KG1 (cell line): ENCODE measurements at regions not wholly inside any gene's neighbourhood (a gene's known extent, or its start where the extent isn't known, plus 50 kb on each side); places are given as distances from the start of the nearest gene placed in this dataset.
"Not testable (repeated sequence)": the region's sequence is repeated elsewhere in the genome, so short reads cannot be mapped to it uniquely, and the experiment has no call there.

ENCODE experiments used
- DNase-seq: peaks from one replicate; lab custom pipeline; 2025; lab: John Stamatoyannopoulos, UW

- no peak for DNase-seq
Observed at GRCh38 chr15:47124430-47125102, 592.7 kb upstream of the SEMA6D start.

GRCh38 chr15:47129033-47129432, 588.3 kb upstream of the SEMA6D start:
- DNase-seq = no peak

- not testable (repeated sequence) for DNase-seq
Observed at GRCh38 chr15:47131450-47131849, 585.9 kb upstream of the SEMA6D start.

- no peak for DNase-seq
Observed at GRCh38 chr15:47135267-47135666, 582.0 kb upstream of the SEMA6D start.

GRCh38 chr15:47136236-47136635, 581.1 kb upstream of the SEMA6D start:
- DNase-seq = no peak

GRCh38 chr15:47139965-47140364, 577.3 kb upstream of the SEMA6D start:
- no peak for DNase-seq

GRCh38 chr15:47157827-47158226, 559.5 kb upstream of the SEMA6D start:
- no peak for DNase-seq

- no peak for DNase-seq
Observed at GRCh38 chr15:47158573-47158972, 558.7 kb upstream of the SEMA6D start.

GRCh38 chr15:47177177-47177576, 540.1 kb upstream of the SEMA6D start:
- no peak for DNase-seq

- DNase-seq = no peak
Observed at GRCh38 chr15:47179988-47180387, 537.3 kb upstream of the SEMA6D start.

- DNase-seq = no peak
Observed at GRCh38 chr15:47182818-47183217, 534.5 kb upstream of the SEMA6D start.

GRCh38 chr15:47184003-47184907, 533.0 kb upstream of the SEMA6D start:
- no peak for DNase-seq

GRCh38 chr15:47184908-47185801, 532.1 kb upstream of the SEMA6D start:
- DNase-seq = no peak

- DNase-seq = no peak
Observed at GRCh38 chr15:47186075-47186474, 531.2 kb upstream of the SEMA6D start.

GRCh38 chr15:47188758-47189507, 528.4 kb upstream of the SEMA6D start:
- DNase-seq = no peak

- no peak for DNase-seq
Observed at GRCh38 chr15:47194718-47195117, 522.6 kb upstream of the SEMA6D start.

GRCh38 chr15:47196048-47196447, 521.3 kb upstream of the SEMA6D start:
- peak; percentile 19 for DNase-seq

- no peak for DNase-seq
Observed at GRCh38 chr15:47203993-47204392, 513.3 kb upstream of the SEMA6D start.

- no peak for DNase-seq
Observed at GRCh38 chr15:47206358-47206978, 510.8 kb upstream of the SEMA6D start.

GRCh38 chr15:47209591-47209990, 507.7 kb upstream of the SEMA6D start:
- no peak for DNase-seq
